ENCODE measurements at regions not wholly inside any gene's neighbourhood (a gene's known extent, or its start where the extent isn't known, plus 50 kb on each side); places are given as distances from the start of the nearest gene placed in this dataset.

DNA sequence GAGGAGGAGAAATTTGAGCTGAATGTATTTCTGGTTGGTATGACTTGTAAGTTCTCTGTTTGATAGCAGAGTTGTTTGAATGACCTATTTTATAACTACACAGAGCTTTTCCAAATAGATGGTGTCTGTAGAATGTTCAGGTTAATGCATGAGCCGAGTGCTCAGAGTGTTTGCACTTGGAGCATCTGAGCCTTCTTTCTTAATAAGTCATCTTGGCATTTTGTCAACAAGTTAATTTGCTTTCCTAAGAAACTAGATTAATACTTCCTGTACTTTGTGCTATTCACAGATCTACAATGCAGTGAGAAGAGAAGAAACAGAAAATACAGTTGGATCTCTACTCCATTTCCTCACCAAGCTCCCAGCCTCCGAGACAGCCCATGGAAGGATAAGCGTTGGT is 138.2 kb downstream of the PLCE1 start:
- no peak overlapping the region for H3K4me3 ChIP-seq (replicated peaks in 1 of 2; ENCODE audit: low read depth in 2 of 2, low read length in 2 of 2)
- TF ChIP-seq, protein P1, sequence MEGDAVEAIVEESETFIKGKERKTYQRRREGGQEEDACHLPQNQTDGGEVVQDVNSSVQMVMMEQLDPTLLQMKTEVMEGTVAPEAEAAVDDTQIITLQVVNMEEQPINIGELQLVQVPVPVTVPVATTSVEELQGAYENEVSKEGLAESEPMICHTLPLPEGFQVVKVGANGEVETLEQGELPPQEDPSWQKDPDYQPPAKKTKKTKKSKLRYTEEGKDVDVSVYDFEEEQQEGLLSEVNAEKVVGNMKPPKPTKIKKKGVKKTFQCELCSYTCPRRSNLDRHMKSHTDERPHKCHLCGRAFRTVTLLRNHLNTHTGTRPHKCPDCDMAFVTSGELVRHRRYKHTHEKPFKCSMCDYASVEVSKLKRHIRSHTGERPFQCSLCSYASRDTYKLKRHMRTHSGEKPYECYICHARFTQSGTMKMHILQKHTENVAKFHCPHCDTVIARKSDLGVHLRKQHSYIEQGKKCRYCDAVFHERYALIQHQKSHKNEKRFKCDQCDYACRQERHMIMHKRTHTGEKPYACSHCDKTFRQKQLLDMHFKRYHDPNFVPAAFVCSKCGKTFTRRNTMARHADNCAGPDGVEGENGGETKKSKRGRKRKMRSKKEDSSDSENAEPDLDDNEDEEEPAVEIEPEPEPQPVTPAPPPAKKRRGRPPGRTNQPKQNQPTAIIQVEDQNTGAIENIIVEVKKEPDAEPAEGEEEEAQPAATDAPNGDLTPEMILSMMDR (IDR thresholded peaks at IDR 0.05; ENCODE audit: low read depth, low read length), result no peak
- peak; percentile 53 to 79 for DNase-seq (ENCODE audit: low read depth in 2 of 2)

- TF ChIP-seq, protein P1 (IDR thresholded peaks at IDR 0.05; ENCODE audit: low read depth, low read length), result no peak
- no peak overlapping the region for H3K4me3 ChIP-seq (replicated peaks in 1 of 2; ENCODE audit: low read depth in 2 of 2, low read length in 2 of 2)
- DNase-seq (ENCODE audit: low read depth in 2 of 2), result peak in 1 of 2 donors; percentile 43
Observed at GRCh38 chr10:94133239-94133638, 139.5 kb downstream of the PLCE1 start.

DNA sequence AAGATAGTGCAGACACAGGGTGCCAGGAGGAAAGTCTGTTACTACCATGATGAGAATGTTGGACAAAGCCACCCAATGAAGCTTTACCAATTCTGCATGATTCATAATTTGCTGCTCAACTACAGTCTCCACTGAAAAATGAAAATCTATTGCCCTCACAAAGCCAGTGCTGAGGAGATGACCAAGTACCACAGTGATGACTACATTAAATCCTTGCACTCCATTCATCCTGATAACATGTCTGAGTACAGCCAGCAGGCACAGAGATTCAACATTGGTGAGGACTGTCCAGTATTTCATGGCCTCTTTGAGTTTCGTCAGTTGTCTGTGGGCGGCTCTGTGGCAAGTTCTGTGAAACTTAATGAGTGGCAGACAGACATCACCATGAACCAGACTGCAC is 144.0 kb downstream of the PLCE1 start:
- TF ChIP-seq, protein P1 (IDR thresholded peaks at IDR 0.05; ENCODE audit: low read depth, low read length), result no peak
- DNase-seq (ENCODE audit: low read depth in 2 of 2), result no peak
- no peak overlapping the region for H3K4me3 ChIP-seq (replicated peaks in 1 of 2; ENCODE audit: low read depth in 2 of 2, low read length in 2 of 2)

DNA sequence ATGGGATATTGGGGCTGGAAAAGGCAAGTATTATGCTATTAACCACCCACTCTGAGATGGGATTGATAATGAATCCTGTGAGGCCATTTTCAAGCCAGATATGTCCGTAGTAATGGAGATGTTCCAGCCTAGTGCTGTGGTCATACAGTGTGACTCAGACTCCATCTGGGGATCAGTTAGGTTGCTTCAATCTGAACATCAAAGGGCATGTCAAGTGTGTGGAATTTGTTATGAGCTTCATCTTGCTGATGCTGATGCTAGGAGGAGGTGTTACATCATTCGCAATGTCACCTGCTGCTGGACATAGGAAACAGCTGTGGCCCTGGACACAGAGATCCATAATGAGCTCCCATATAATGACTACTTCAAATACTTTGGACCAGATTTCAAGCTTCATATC is 144.7 kb downstream of the PLCE1 start:
- DNase-seq (ENCODE audit: low read depth in 2 of 2), result peak in 1 of 2 donors; percentile 48
- no peak overlapping the region for H3K4me3 ChIP-seq (replicated peaks in 1 of 2; ENCODE audit: low read depth in 2 of 2, low read length in 2 of 2)
- TF ChIP-seq, protein P1 (IDR thresholded peaks at IDR 0.05; ENCODE audit: low read depth, low read length), result no peak

DNA sequence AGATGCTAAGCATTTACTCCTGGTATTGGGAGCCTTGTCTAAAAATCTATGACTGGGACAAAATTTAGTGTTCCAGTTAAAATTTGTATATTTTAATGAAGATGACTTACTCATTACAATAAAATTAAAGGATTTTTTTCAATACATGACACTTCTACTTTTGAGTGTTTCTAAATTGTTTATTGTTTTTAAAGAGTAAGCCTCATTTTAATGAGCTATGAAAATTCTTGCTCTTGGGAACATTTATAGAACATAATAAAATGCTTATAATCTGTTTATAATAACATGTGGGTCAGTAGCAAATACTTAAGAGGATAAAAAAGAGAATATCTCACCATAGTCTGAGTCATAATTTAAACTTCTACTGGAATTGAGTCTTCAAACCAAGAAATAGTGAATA is 149.5 kb downstream of the PLCE1 start:
- TF ChIP-seq, protein P1 (IDR thresholded peaks at IDR 0.05; ENCODE audit: low read depth, low read length), result no peak
- DNase-seq (ENCODE audit: low read depth in 2 of 2), result no peak
- no peak overlapping the region for H3K4me3 ChIP-seq (replicated peaks in 1 of 2; ENCODE audit: low read depth in 2 of 2, low read length in 2 of 2)

GRCh38 chr10:94146313-94146712 is 152.6 kb downstream of the PLCE1 start:
- H3K4me3 ChIP-seq (replicated peaks in 1 of 2; ENCODE audit: low read depth in 2 of 2, low read length in 2 of 2), result no peak overlapping the region
- no peak for DNase-seq (ENCODE audit: low read depth in 2 of 2)
- TF ChIP-seq, protein P1 (IDR thresholded peaks at IDR 0.05; ENCODE audit: low read depth, low read length), result no peak

GRCh38 chr10:94146746-94147145 is 153.0 kb downstream of the PLCE1 start:
- no peak for DNase-seq (ENCODE audit: low read depth in 2 of 2)
- H3K4me3 ChIP-seq (replicated peaks in 1 of 2; ENCODE audit: low read depth in 2 of 2, low read length in 2 of 2), result no peak overlapping the region
- TF ChIP-seq, protein P1 (IDR thresholded peaks at IDR 0.05; ENCODE audit: low read depth, low read length), result no peak
